AG04450 (cell line): ENCODE measurements at regions not wholly inside any gene's neighbourhood (a gene's known extent, or its start where the extent isn't known, plus 50 kb on each side); places are given as distances from the start of the nearest gene placed in this dataset.

ENCODE experiments used
- CTCF ChIA-PET: fragments of 300-600, 350-600 bp; formaldehyde crosslinking; extraction: SDS; loops from one replicate; lab custom pipeline; 2022; ENCODE audit warnings: antibody characterized with exemption, inconsistent platforms; lab: Charles Lee
- POLR2A ChIA-PET: fragments of 350-600 bp; formaldehyde crosslinking; extraction: SDS; loops from one replicate; lab custom pipeline; 2021; ENCODE audit warnings: antibody characterized with exemption, inconsistent platforms; lab: Yijun Ruan, JAX
- DNase-seq: peaks from one replicate; pipeline ENCODE4 v3.0.0-alpha.2; 2011; ENCODE audit warnings: low read depth, low spot score
- H3K27ac ChIP-seq: one replicate; pipeline ENCODE4 v1.5.1; 2012; ENCODE audit warnings: low read depth, low read length, control low read depth
- H3K27me3 ChIP-seq: one replicate; pipeline ENCODE4 v1.6.0; 2012; ENCODE audit warnings: low read length; ENCODE audit not compliant: control insufficient read depth, insufficient read depth
- H3K4me3 ChIP-seq: 2 replicates; pipeline ENCODE4 v1.5.1; 2011; ENCODE audit warnings: mild to moderate bottlenecking, low read depth, low read length, control low read depth
- H3K9me3 ChIP-seq: 2 replicates; pipeline ENCODE4 v1.5.1; 2012; ENCODE audit warnings: low read length; ENCODE audit not compliant: control insufficient read depth, insufficient read depth
- CTCF ChIP-seq: IDR thresholded peaks from 2 replicates; pipeline ENCODE4 v1.5.1; 2011; ENCODE audit warnings: low read depth, low read length, control low read depth, inconsistent platforms

GRCh38 chr2:3112131-3112530 is 265.5 kb downstream of the EIPR1 start:
- DNase-seq: no peak
- no peaks in the 10 kb centered on the region for H3K27me3 ChIP-seq
- CTCF ChIA-PET: no interaction called here
- peaks cover 51% of the 10 kb centered on the region for H3K9me3 ChIP-seq
- no peak overlapping the region for H3K27ac ChIP-seq
- no peak overlapping the region for H3K4me3 ChIP-seq
- TF ChIP-seq CTCF: no peak
- POLR2A ChIA-PET: no interaction called here

- ChIA-PET POLR2A (no interaction called here), CTCF (no interaction called here)
- no peaks in the 10 kb centered on the region for H3K27me3 ChIP-seq
- TF ChIP-seq CTCF: no peak
- peaks cover 56% of the 10 kb centered on the region for H3K9me3 ChIP-seq
- no peak overlapping the region for H3K4me3 ChIP-seq
- no peak for DNase-seq
- no peak overlapping the region for H3K27ac ChIP-seq
Measured at GRCh38 chr2:3110994-3111666, 266.5 kb downstream of the EIPR1 start.

GRCh38 chr2:3110555-3110954 is 267.1 kb downstream of the EIPR1 start:
- ChIA-PET POLR2A (no interaction called here), CTCF (no interaction called here)

DNA sequence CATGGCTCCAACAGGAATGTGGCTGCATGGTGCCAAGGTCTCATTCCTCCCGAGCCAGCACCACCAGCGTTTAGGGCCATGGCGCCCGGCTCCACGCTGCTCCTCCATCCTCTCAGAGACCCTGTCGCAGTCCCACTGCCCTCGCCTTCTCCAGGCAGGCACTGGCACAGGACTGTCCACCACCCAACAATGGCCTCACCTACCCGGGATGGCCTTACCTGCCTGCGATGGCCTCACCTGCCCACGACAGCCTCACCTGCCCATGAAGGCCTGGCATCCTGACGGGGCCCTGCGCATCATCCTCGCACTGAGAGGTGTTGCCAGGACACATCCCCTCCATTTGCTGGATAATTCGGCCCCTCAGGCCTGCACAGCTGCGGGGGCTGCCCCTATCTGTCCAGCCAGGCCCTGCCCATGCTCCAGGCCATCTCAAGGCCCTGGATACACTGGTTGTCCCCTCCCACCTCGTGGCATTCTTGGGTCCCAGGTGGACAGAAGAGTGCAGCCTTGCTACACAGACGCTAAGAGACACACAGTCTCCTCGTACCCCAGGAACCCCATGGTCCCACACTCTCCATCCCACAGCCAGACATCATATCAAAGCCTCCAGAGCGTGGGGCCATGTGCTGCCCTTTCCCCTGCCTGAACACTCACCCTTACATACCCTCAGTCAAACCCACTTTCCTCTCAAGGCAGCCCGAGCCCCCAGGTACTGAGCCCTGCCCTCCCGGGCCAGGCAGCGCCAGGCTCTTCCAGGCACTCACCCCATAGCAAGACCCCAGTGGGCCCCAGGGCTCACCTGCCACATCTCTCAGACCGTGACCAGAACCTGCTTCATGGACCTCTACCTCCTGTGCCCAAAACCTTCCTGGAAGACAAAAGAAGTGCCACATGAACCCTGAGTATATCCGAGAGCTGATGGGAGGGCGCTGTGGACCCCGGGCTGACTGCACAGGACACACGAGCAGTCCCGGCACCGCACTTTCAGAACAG is 268.6 kb downstream of the EIPR1 start:
- Histone ChIP-seq H3K9me3 (peaks cover 53% of the 10 kb centered on the region), H3K27ac (no peak overlapping the region), H3K4me3 (no peak overlapping the region), H3K27me3 (no peaks in the 10 kb centered on the region)
- no peak for DNase-seq
- ChIA-PET CTCF (no interaction called here), POLR2A (no interaction called here)
- no peak for TF ChIP-seq CTCF

More at GRCh38 chr2:3110555-3110954, 267.1 kb downstream of the EIPR1 start:
- Histone ChIP-seq H3K4me3 (no peak overlapping the region), H3K9me3 (peaks cover 60% of the 10 kb centered on the region), H3K27ac (no peak overlapping the region), H3K27me3 (no peaks in the 10 kb centered on the region)
- no peak for TF ChIP-seq CTCF
- DNase-seq: no peak

- no peak overlapping the region for H3K27ac ChIP-seq
- ChIA-PET CTCF (no interaction called here), POLR2A (no interaction called here)
- H3K27me3 ChIP-seq: no peaks in the 10 kb centered on the region
- H3K9me3 ChIP-seq: peaks cover 53% of the 10 kb centered on the region
- no peak for TF ChIP-seq CTCF
- H3K4me3 ChIP-seq: no peak overlapping the region
- no peak for DNase-seq
Measured at GRCh38 chr2:3108105-3108504, 269.5 kb downstream of the EIPR1 start.
